Thyroid gland (tissue), 4 donors: ENCODE measurements at regions not wholly inside any gene's neighbourhood (a gene's known extent, or its start where the extent isn't known, plus 50 kb on each side); places are given as distances from the start of the nearest gene placed in this dataset.
"Not testable (repeated sequence)": the region's sequence is repeated elsewhere in the genome, so short reads cannot be mapped to it uniquely, and the experiment has no call there.

Experiments
- DNase-seq, 2 donors: peaks; one replicate each; pipeline ENCODE4 v3.0.0-alpha.2; 2019
- H3K27ac ChIP-seq, 3 donors: fragments of 200-600 bp; sonication (generic); 1 replicate in 2 of 3; 2 replicates in 1 of 3; pipeline ENCODE4 v1.5.1; 2016 to 2019; ENCODE audit warnings: mild to moderate bottlenecking in 1 of 3, moderate library complexity in 1 of 3
- H3K27me3 ChIP-seq: fragments of 200-600 bp; sonication (generic); one replicate; pipeline ENCODE4 v1.5.1; 2019
- H3K36me3 ChIP-seq, 2 donors: fragments of 200-600 bp; sonication (generic); one replicate each; pipeline ENCODE4 v1.5.1; 2016 to 2019
- H3K4me1 ChIP-seq, 2 donors: fragments of 200-600 bp; sonication (generic); one replicate each; pipeline ENCODE4 v1.5.1; 2017 to 2019
- H3K4me3 ChIP-seq, 3 donors: fragments of 200-600 bp; sonication (generic); replicated peaks in 1 of 3; 1 replicate in 2 of 3; 2 replicates in 1 of 3; pipeline ENCODE4 v1.5.1; 2016; ENCODE audit warnings: mild to moderate bottlenecking in 1 of 3
- H3K9me3 ChIP-seq: fragments of 200-600 bp; sonication (generic); one replicate; pipeline ENCODE4 v1.5.1; 2017
- POLR2A ChIP-seq, 2 donors: fragments of 450-650 bp; IDR thresholded peaks; one replicate each; pipeline ENCODE4 v1.6.1; 2017; ENCODE audit warnings: antibody characterized with exemption in 2 of 2, mild to moderate bottlenecking in 2 of 2, moderate library complexity in 1 of 2
- WGBS, 2 donors: methylation state at CpG; one replicate each; pipeline ENCODE4 v1.1.5; 2017; 5-methylcytosine and 5-hydroxymethylcytosine counted together
- intact Hi-C: fragments of 100-400 bp; cut with DNase I; formaldehyde crosslinking; loops from one replicate; pipeline ENCODE4 v1.15.1; 2023
- TF ChIP-seq, protein P1 (sequence below), 6 experiments: fragments of 200-600 bp in 3 of 6; fragments of 450-650 bp in 3 of 6; sonication (generic) in 3 of 6; IDR thresholded peaks; one replicate each; pipeline ENCODE4 v1.5.1; 2016 to 2019; ENCODE audit warnings: antibody characterized with exemption in 6 of 6, mild to moderate bottlenecking in 2 of 6, inconsistent platforms in 1 of 6, moderate library complexity in 1 of 6

DNA sequence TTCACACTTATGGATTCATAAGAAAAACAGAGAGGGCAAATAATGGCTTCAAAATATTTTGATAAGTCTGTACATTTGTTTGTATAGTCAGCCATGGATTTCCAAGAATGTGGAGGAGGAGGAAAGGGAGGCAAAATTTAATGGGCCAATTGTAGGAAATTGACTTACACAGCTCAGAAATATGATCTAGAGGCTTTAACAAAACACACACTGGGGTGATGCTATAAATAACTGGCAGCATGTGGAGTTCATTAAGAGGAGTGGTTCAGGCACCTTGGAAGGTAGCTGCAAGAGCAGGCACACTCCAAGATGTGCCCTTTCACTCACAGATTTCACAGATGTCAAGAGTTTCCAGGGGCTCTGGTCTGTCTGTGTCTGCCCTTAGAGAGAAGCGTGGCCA is 193.4 kb upstream of the RASGRP1 start:
- peaks cover 9% of the 10 kb centered on the region for H3K27me3 ChIP-seq
- H3K9me3 ChIP-seq = no peaks in the 10 kb centered on the region
- H3K36me3 ChIP-seq = no peaks in the 10 kb centered on the region
- no peak overlapping the region for H3K4me3 ChIP-seq
- no peak for DNase-seq
- H3K27ac ChIP-seq = no peak overlapping the region
- WGBS, 2 donors = 85 to 100% methylated on average over 1 of the region's 1 CpG
- intact Hi-C loops = no loop called here
- no peak for TF ChIP-seq POLR2A (IDR thresholded peaks at IDR 0.05)
- H3K4me1 ChIP-seq = peaks cover 7 to 12% of the 10 kb centered on the region in 2 donors

DNA sequence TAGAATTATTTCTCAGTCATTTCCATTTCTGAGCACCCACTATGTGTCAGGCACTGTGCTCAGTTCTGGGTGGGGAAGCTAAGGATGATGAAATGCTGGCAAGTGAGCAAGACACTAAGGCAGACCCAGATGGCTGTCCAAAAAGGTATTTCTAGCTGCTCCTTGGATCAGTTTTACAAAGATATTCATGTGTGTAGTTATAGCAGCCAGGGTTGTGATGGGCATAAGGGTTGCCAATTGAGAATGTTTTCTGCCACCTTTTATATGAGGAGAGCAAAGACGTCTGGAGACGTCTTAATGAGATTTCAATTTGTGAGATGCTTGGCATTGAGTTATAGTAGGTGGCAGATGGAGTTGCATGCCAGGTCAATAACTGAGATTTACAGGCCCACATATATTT is 197.1 kb upstream of the RASGRP1 start:
- no peak for DNase-seq
- Histone ChIP-seq H3K9me3 (no peaks in the 10 kb centered on the region), H3K27me3 (no peaks in the 10 kb centered on the region), H3K4me1 (no peaks in the 10 kb centered on the region), H3K27ac (no peak overlapping the region), H3K4me3 (no peak overlapping the region), H3K36me3 (no peaks in the 10 kb centered on the region)
- intact Hi-C loops = no loop called here
- no peak for TF ChIP-seq POLR2A (IDR thresholded peaks at IDR 0.05)
- TF ChIP-seq, protein P1, sequence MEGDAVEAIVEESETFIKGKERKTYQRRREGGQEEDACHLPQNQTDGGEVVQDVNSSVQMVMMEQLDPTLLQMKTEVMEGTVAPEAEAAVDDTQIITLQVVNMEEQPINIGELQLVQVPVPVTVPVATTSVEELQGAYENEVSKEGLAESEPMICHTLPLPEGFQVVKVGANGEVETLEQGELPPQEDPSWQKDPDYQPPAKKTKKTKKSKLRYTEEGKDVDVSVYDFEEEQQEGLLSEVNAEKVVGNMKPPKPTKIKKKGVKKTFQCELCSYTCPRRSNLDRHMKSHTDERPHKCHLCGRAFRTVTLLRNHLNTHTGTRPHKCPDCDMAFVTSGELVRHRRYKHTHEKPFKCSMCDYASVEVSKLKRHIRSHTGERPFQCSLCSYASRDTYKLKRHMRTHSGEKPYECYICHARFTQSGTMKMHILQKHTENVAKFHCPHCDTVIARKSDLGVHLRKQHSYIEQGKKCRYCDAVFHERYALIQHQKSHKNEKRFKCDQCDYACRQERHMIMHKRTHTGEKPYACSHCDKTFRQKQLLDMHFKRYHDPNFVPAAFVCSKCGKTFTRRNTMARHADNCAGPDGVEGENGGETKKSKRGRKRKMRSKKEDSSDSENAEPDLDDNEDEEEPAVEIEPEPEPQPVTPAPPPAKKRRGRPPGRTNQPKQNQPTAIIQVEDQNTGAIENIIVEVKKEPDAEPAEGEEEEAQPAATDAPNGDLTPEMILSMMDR (IDR thresholded peaks at IDR 0.05) = no peak
- WGBS, 2 donors = 93 to 96% methylated on average over 2 of the region's 2 CpGs

DNA sequence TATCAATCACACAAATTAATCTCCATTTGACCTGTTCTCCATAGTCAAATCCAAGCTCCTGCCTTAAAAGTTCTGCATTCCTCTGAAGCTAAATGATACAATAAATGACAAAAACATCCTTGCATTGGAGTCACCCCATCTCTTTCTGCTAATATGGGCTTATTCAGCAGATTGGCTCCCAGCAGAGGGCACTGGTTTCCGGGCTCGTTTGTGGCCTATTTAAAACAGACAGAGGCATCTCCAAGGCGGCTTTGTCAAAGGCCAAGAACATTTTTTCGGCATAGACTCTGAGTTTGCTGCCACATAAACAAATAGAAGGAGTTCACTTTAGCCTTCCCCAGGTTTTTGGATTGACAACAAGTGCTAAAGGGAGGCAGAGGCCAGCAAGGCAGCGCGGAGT is 204.4 kb upstream of the RASGRP1 start:
- H3K9me3 ChIP-seq = no peaks in the 10 kb centered on the region
- no peaks in the 10 kb centered on the region for H3K36me3 ChIP-seq
- H3K27ac ChIP-seq = no peak overlapping the region
- no peaks in the 10 kb centered on the region for H3K4me1 ChIP-seq
- peak in 1 of 2 donors; percentile 6 for DNase-seq
- H3K27me3 ChIP-seq = no peaks in the 10 kb centered on the region
- TF ChIP-seq, protein P1 (IDR thresholded peaks at IDR 0.05) = no peak
- TF ChIP-seq POLR2A (IDR thresholded peaks at IDR 0.05) = no peak
- 49 to 61% methylated on average over 6 of the region's 6 CpGs for WGBS, 2 donors
- H3K4me3 ChIP-seq = no peak overlapping the region
- intact Hi-C loops = no loop called here

DNA sequence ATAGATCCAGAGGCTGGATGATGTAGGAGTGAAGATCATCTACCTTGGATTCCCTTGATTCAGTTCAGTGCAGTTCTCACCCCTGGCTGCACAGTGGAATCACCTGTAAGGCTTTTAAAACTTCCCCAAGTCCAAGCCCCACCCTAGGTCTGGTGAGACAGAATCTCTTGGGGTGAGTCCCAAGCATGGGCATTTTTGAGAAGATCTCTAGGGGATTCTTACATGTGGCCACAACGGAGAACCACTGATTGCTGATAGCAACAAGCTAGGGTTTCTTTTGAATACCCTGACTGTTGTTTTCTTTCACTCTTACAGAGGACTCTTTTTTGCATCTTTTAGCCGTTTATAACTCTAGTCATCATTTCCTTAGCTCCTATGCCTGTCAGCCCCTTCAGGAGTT is 204.9 kb upstream of the RASGRP1 start:
- Histone ChIP-seq H3K27ac (no peak overlapping the region), H3K9me3 (no peaks in the 10 kb centered on the region), H3K4me3 (no peak overlapping the region), H3K27me3 (no peaks in the 10 kb centered on the region), H3K36me3 (no peaks in the 10 kb centered on the region), H3K4me1 (no peaks in the 10 kb centered on the region)
- DNase-seq = no peak
- TF ChIP-seq POLR2A (IDR thresholded peaks at IDR 0.05) = no peak
- TF ChIP-seq, protein P1 (IDR thresholded peaks at IDR 0.05) = no peak
- intact Hi-C loops = no loop called here
- WGBS, 2 donors = 61 to 73% methylated on average over 2 of the region's 2 CpGs

DNA sequence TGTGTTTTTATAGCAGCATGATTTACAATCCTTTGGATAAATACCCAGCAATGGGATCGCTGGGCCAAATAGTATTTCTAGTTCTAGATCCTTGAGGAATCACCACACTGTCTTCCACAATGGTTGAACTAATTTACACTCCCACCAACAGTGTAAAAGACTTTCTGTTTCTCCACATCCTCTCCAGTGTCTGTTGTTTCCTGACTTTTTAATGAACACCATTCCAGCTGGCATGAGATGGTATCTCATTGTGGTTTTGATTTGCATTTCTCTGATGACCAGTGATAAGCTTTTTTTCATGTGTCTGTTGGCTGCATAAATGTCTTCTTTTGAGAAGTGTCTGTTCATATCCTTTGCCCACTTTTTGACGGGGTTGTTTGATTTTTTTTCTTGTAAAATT is 209.5 kb upstream of the RASGRP1 start:
- H3K4me3 ChIP-seq, H3K27ac ChIP-seq, H3K27me3 ChIP-seq, H3K9me3 ChIP-seq, DNase-seq, intact Hi-C loops, H3K36me3 ChIP-seq, H3K4me1 ChIP-seq: not testable (repeated sequence)
- 88 to 95% methylated on average over 2 of the region's 2 CpGs for WGBS, 2 donors

DNA sequence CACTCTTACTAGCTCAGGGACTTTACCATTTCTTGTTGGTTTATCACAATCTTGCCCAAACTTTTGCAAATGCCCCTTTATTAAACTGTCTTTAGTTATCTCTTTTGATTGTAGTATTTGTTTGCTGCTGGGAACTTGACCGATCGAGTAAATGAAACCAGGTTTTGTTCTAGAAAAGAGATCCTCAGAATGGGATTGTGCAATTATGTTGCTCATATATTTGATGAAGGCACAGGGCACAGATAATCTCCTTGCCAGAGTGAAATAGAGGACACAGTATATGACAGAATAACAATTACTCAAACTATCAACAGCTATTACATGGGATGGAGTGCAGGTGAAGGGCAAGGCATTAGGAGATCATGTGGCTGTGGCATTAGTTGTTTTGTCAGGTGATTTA is 216.6 kb upstream of the RASGRP1 start:
- H3K36me3 ChIP-seq = no peaks in the 10 kb centered on the region
- H3K9me3 ChIP-seq = no peaks in the 10 kb centered on the region
- H3K4me1 ChIP-seq = no peaks in the 10 kb centered on the region
- 97% methylated on average over 2 of the region's 2 CpGs for WGBS, 2 donors
- H3K4me3 ChIP-seq = no peak overlapping the region
- TF ChIP-seq, protein P1 (IDR thresholded peaks at IDR 0.05) = no peak
- no peak for TF ChIP-seq POLR2A (IDR thresholded peaks at IDR 0.05)
- no peaks in the 10 kb centered on the region for H3K27me3 ChIP-seq
- intact Hi-C loops = no loop called here
- DNase-seq = no peak
- no peak overlapping the region for H3K27ac ChIP-seq
